K562 (cell line): ENCODE measurements at regions not wholly inside any gene's neighbourhood (a gene's known extent, or its start where the extent isn't known, plus 50 kb on each side); places are given as distances from the start of the nearest gene placed in this dataset.

Source experiments
- EZH2 ChIP-seq: IDR thresholded peaks from 2 replicates; pipeline ENCODE4 v1.6.1; 2012; ENCODE audit warnings: low read depth, mild to moderate bottlenecking, inconsistent platforms, low read length, borderline replicate concordance
- NR3C1 ChIP-seq: sonication (generic); formaldehyde crosslinking; IDR thresholded peaks from 2 replicates; pipeline ENCODE4 v1.8.1; 2022; ENCODE audit warnings: missing genetic modification reagents
- RFX5 ChIP-seq: IDR thresholded peaks from 2 replicates; pipeline ENCODE4 v1.6.1; 2011; ENCODE audit warnings: low read depth, mild to moderate bottlenecking, improper control_type of control experiment, low read length
- SMARCA4 ChIP-seq: fragments of 450-650 bp; IDR thresholded peaks from 2 replicates; pipeline ENCODE4 v1.6.1; 2016
- SNRNP70 ChIP-seq: fragments of 200-400 bp; formaldehyde crosslinking; optimal IDR thresholded peaks from 2 replicates; pipeline ENCODE3; 2017; ENCODE audit warnings: low read depth, low read length
- SREBF1 ChIP-seq: fragments of 150-350 bp; IDR thresholded peaks from 2 replicates; pipeline ENCODE4 v1.6.1; 2014; ENCODE audit warnings: antibody characterized with exemption, low read depth, low read length, borderline replicate concordance
- SRF ChIP-seq, 2 experiments: fragments of 250-450, 450-650 bp in 1 of 2; sonication (Bioruptor Pico) in 1 of 2; sonication (generic) in 1 of 2; formaldehyde crosslinking; IDR thresholded peaks; 2 replicates each; pipeline versions ENCODE4 v1.5.0 to v1.5.1; 2020 to 2022; ENCODE audit warnings: mild to moderate bottlenecking in 1 of 2, missing genetic modification reagents in 1 of 2

GRCh38 chr5:165981671-165982070 lies 2309.8 kb upstream of the WWC1 start:
- TF ChIP-seq RFX5 (no peak), SREBF1 (no peak), SRF (CRISPR knock-in tag; IDR thresholded peaks at IDR 0.05) (no peak), SNRNP70 (no peak), NR3C1 (CRISPR knock-in tag) (no peak), EZH2 (no peak), SMARCA4 (no peak)
